ENCODE measurements at regions not wholly inside any gene's neighbourhood (a gene's known extent, or its start where the extent isn't known, plus 50 kb on each side); places are given as distances from the start of the nearest gene placed in this dataset.

- Histone ChIP-seq H3K27ac (ENCODE audit: low read depth, low read length) (no peak overlapping the region), H3K36me3 (ENCODE audit: control insufficient read depth in 1 of 2, insufficient read depth in 2 of 2, low read length in 2 of 2) (no peaks in the 10 kb centered on the region), H3K4me3 (replicated peaks in 1 of 2; ENCODE audit: low read depth in 1 of 2, low read length in 2 of 2) (no peak overlapping the region), H4K20me1 (ENCODE audit: insufficient read depth) (no peaks in the 10 kb centered on the region), H3K4me2 (ENCODE audit: low read length) (no peak overlapping the region), H3K4me1 (ENCODE audit: control insufficient read depth in 1 of 2, insufficient read depth in 2 of 2, low read length in 2 of 2) (peaks cover 5 to 8% of the 10 kb centered on the region in 2 experiments; a peak in 3 of 4 replicates), H3K9me3 (ENCODE audit: control insufficient read depth in 1 of 2, insufficient read depth in 1 of 2, low read depth in 1 of 2, low read length in 2 of 2) (no peaks in the 10 kb centered on the region), H3K79me2 (ENCODE audit: insufficient read depth, low read length) (no peaks in the 10 kb centered on the region), H2AFZ (ENCODE audit: low read depth, low read length, poor library complexity, severe bottlenecking) (no peak overlapping the region), H3K9ac (ENCODE audit: low read length) (no peak overlapping the region), H3K9me2 (ENCODE audit: insufficient read depth) (no peaks in the 10 kb centered on the region), H3K27me3 (ENCODE audit: insufficient read depth, low read length) (no peaks in the 10 kb centered on the region)
- BruUV-seq (replicated peaks) = no TSS peak
- POLR2A ChIA-PET = no interaction called here
- DNase-seq (ENCODE audit: low read depth, low spot score) (no peak), ATAC-seq (no peak)
- CTCF ChIA-PET = no interaction called here
- TF ChIP-seq ZFX (IDR thresholded peaks at IDR 0.05) (no peak), EGR1 (IDR thresholded peaks at IDR 0.05; ENCODE audit: low read depth) (no peak), SIN3A (IDR thresholded peaks at IDR 0.05; ENCODE audit: low read depth) (no peak), ZNF274 (IDR thresholded peaks at IDR 0.05; ENCODE audit: low read depth, low read length) (no peak), POLR2A (IDR thresholded peaks at IDR 0.05; ENCODE audit: borderline replicate concordance, extremely low read depth, insufficient read depth, insufficient read length) (no peak), EZH2 (IDR thresholded peaks at IDR 0.05) (no peak), FOSL1 (IDR thresholded peaks at IDR 0.05; ENCODE audit: low read depth) (no peak), CEBPB (IDR thresholded peaks at IDR 0.05; ENCODE audit: low read depth) (no peak), ELF1 (IDR thresholded peaks at IDR 0.05; ENCODE audit: borderline replicate concordance, low read depth) (no peak)
- TF ChIP-seq, protein P1, sequence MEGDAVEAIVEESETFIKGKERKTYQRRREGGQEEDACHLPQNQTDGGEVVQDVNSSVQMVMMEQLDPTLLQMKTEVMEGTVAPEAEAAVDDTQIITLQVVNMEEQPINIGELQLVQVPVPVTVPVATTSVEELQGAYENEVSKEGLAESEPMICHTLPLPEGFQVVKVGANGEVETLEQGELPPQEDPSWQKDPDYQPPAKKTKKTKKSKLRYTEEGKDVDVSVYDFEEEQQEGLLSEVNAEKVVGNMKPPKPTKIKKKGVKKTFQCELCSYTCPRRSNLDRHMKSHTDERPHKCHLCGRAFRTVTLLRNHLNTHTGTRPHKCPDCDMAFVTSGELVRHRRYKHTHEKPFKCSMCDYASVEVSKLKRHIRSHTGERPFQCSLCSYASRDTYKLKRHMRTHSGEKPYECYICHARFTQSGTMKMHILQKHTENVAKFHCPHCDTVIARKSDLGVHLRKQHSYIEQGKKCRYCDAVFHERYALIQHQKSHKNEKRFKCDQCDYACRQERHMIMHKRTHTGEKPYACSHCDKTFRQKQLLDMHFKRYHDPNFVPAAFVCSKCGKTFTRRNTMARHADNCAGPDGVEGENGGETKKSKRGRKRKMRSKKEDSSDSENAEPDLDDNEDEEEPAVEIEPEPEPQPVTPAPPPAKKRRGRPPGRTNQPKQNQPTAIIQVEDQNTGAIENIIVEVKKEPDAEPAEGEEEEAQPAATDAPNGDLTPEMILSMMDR (IDR thresholded peaks at IDR 0.05 in 2 of 3, conservative IDR thresholded peaks at IDR 0.05 in 1 of 3; ENCODE audit: borderline replicate concordance in 1 of 3, insufficient read depth in 1 of 3, low read depth in 2 of 3, low read length in 2 of 3) = no peak
- intact Hi-C loops (cut with micrococcal nuclease) = no loop called here
- RAD21 ChIA-PET (ENCODE audit: low non-redundant PET in 1 of 2, low total read pairs in 2 of 2, uncharacterized antibody in 2 of 2, unreplicated experiment in 2 of 2) = no interaction called here
These were observed 52.3 kb upstream of the SIPA1L2 start for GRCh38 chr1:232682248-232682647.
